ENCODE measurements at regions not wholly inside any gene's neighbourhood (a gene's known extent, or its start where the extent isn't known, plus 50 kb on each side); places are given as distances from the start of the nearest gene placed in this dataset.

DNA sequence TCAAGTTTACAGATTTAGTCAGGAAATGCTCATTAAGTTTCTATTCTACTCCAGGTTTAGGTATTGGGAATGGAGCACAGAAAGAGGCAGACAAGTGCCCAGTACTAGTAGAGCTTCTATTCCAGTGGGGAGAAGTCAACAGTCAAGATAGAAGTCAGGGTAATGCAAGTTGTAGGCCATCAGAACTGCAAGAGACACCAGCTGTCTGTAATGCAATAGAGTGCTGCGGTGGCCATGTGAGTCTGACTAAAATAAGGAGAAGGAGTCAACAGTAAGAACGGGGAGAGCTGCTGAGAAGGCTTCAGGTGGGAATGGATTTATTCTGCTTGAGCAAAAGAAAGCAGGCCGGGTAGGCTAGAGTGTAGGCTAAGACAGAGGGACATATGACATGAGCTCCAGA lies 515.0 kb downstream of the QKI start:
- DNase-seq = no peak

- no peak for DNase-seq
Measured at GRCh38 chr6:163926642-163927041, 512.1 kb downstream of the QKI start.

GRCh38 chr6:163925839-163926238 lies 511.3 kb downstream of the QKI start:
- DNase-seq = no peak

GRCh38 chr6:163923658-163924411 lies 509.3 kb downstream of the QKI start:
- DNase-seq = no peak

DNA sequence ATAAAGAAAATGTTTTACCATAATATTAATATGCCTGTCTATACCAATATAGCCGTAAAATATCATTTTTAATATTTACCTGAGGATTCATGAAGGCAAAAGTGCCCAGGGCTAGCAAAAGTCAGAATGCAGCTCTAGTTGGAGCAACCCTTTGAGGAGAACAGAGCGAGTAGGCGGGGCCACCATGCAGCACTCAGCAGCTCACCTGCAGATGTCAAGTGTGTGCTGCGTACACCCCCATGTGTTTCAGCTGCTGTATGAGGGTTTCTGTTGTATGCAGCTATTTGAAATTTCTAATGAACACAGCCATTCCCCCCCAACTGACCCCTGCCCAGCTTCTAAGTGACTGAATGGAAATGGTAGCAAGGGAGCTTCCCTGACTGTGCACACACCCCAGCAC lies 508.0 kb downstream of the QKI start:
- DNase-seq = no peak

GRCh38 chr6:163919652-163920051 lies 505.1 kb downstream of the QKI start:
- no peak for DNase-seq

- DNase-seq = no peak
Measured at GRCh38 chr6:163916315-163917081, 502.0 kb downstream of the QKI start.

- DNase-seq = no peak
Measured at GRCh38 chr6:163915131-163915530, 500.6 kb downstream of the QKI start.

- no peak for DNase-seq
Measured at GRCh38 chr6:163913045-163913444, 498.5 kb downstream of the QKI start.

GRCh38 chr6:163906006-163906710 lies 491.6 kb downstream of the QKI start:
- no peak for DNase-seq

- DNase-seq = no peak
Measured at GRCh38 chr6:163904186-163904585, 489.7 kb downstream of the QKI start.

GRCh38 chr6:163903541-163903940 lies 489.0 kb downstream of the QKI start:
- DNase-seq = no peak

- DNase-seq = no peak
Measured at GRCh38 chr6:163902993-163903392, 488.5 kb downstream of the QKI start.

GRCh38 chr6:163901681-163902080 lies 487.2 kb downstream of the QKI start:
- DNase-seq = no peak

DNA sequence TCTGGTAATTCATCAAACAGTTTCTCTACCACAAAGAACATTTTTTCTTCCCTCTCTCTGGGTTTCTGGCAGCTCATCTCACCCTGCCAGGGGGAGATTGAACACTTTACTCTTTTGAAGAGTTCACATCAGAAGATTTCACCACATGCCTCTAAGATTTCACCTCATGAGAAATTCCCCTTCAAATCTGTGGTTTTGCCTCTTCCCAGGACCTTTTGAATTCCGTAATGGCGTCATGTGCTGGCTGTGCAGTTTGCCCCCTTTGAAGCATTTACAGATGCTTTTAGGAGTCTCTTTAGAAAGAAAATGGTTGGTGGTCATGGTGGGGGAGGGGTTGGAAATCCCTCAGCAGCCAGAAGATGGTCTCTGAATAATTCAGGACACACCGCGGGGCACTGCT lies 486.1 kb downstream of the QKI start:
- DNase-seq = no peak

- DNase-seq = no peak
Measured at GRCh38 chr6:163897669-163898068, 483.2 kb downstream of the QKI start.

- DNase-seq = no peak
Measured at GRCh38 chr6:163897030-163897429, 482.5 kb downstream of the QKI start.

- DNase-seq = no peak
Measured at GRCh38 chr6:163895162-163895561, 480.6 kb downstream of the QKI start.

DNA sequence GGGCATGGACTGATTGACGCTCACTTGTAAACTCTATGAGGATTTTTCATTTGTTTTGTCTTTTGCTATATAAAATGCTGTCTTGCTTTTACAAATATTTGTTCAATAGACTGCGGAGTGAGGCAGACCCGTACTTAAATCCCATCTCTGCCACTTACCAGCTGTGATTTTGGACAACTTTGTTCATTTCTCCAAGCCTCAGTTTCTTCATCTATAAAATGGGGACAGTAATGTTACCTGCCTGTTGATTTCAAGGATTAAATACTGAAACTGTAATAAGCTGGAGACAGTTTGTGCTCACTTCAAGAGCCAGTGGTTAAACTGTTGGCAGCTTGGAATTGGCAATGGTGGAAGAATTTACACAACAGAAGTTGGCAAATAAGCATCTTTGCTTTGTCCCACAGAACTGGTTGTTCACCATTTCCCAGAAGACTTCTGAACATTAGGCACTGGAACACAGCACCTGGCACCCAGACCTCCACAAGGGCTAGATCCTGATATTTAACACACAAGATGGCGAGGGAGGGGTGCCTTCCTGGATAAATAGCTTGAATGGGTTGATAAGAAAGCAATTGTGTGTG lies 479.2 kb downstream of the QKI start:
- no peak for DNase-seq

GRCh38 chr6:163892824-163893561 lies 478.5 kb downstream of the QKI start:
- DNase-seq = no peak

GRCh38 chr6:163889904-163890514 lies 475.5 kb downstream of the QKI start:
- DNase-seq = no peak
